DOHH2 (cell line): ENCODE measurements at regions not wholly inside any gene's neighbourhood (a gene's known extent, or its start where the extent isn't known, plus 50 kb on each side); places are given as distances from the start of the nearest gene placed in this dataset.

Source experiments
- CTCF ChIP-seq: fragments of 200-600 bp; sonication (generic); IDR thresholded peaks from one replicate; pipeline ENCODE4 v1.5.1; 2014; ENCODE audit warnings: antibody characterized with exemption, mild to moderate bottlenecking, low read depth, low read length; ENCODE audit not compliant: poor library complexity, severe bottlenecking
- EZH2phosphoT487 ChIP-seq: fragments of 200-600 bp; sonication (generic); IDR thresholded peaks from 2 replicates; pipeline ENCODE4 v1.6.1; 2017; ENCODE audit warnings: borderline replicate concordance, mild to moderate bottlenecking, antibody characterized with exemption, low read length, moderate library complexity, mixed read lengths

DNA sequence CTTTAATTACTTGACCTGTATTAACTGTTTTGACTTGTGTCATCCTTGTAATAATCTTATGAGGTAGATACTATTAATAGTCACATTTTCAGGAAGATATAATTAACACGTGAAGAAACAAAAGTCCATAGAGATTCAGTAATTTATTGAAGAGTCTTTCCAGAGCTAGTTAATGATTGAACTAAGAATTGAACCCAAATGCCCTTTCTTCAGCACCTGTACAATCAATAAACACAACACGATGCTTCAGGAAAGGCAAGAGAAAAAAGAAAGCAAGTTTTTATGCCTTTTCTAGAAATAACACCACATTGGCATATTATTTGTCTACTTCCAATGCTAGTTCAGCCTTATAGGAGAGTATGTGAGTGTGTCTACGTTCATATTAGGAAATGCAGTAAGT is 399.6 kb downstream of the NAF1 start:
- TF ChIP-seq CTCF (no peak), EZH2phosphoT487 (no peak)
